ENCODE measurements at regions not wholly inside any gene's neighbourhood (a gene's known extent, or its start where the extent isn't known, plus 50 kb on each side); places are given as distances from the start of the nearest gene placed in this dataset.
A peak's percentile ranks its signal among the peaks of the same experiment; 100 is the strongest.

DNA sequence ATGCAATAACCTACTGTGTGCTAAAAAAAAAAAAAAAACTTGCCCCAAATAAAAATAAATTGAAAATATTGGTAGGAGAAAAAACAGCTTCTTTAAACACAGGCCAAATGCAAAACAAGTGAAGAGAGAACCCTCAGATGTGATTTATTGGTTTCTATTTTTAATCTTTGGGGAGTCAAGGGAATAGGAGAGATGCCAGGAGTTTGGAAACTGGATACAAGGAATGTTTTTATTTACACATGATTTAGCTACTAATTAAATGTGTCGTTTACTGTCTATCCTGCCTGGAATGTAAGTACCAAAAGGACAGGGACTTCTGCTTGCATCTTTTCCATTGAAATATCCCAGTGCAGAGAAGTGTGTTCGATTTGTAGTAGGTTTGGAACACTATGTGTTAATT is 810.7 kb downstream of the MAFB start:
- no peak for ATAC-seq (ENCODE audit: low read depth)
- H3K27me3 Mint-ChIP-seq, result no peaks in the 10 kb centered on the region
- no peaks in the 10 kb centered on the region for H3K36me3 Mint-ChIP-seq

DNA sequence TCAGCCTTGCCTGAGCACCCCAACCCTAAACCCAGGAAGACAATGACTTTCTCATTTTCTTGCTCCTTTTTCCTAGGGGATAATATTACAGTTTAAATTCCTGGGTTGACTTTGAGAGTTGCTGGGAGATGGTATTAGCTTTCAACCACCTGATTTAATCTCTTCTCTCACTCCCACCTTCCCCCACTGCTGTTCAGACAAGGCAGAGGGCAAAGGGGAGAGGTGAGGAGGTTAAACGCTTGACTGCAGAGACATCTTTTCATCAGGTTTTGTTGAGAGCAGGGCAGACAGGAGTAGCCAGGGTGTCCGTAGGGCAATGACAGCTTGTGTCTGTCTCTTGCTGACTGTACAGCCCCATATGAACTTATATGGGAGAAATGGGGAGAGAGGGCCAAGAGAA is 811.2 kb downstream of the MAFB start:
- no peak overlapping the region for H3K4me3 Mint-ChIP-seq
- DNase-seq (ENCODE audit: low spot score in 2 of 2), result no peak
- no peaks in the 10 kb centered on the region for H3K36me3 Mint-ChIP-seq
- H3K9me3 Mint-ChIP-seq, result no peaks in the 10 kb centered on the region
- H3K4me1 Mint-ChIP-seq, result peaks cover 9% of the 10 kb centered on the region
- no peak overlapping the region for H3K27ac Mint-ChIP-seq
- no peaks in the 10 kb centered on the region for H3K27me3 Mint-ChIP-seq
- no peak for ATAC-seq (ENCODE audit: low read depth)

More for the DNA sequence above, 810.7 kb downstream of the MAFB start:
- no peak overlapping the region for H3K4me3 Mint-ChIP-seq
- H3K27ac Mint-ChIP-seq, result no peak overlapping the region
- DNase-seq (ENCODE audit: low spot score in 2 of 2), result no peak
- no peaks in the 10 kb centered on the region for H3K9me3 Mint-ChIP-seq
- peaks cover 8% of the 10 kb centered on the region for H3K4me1 Mint-ChIP-seq

DNA sequence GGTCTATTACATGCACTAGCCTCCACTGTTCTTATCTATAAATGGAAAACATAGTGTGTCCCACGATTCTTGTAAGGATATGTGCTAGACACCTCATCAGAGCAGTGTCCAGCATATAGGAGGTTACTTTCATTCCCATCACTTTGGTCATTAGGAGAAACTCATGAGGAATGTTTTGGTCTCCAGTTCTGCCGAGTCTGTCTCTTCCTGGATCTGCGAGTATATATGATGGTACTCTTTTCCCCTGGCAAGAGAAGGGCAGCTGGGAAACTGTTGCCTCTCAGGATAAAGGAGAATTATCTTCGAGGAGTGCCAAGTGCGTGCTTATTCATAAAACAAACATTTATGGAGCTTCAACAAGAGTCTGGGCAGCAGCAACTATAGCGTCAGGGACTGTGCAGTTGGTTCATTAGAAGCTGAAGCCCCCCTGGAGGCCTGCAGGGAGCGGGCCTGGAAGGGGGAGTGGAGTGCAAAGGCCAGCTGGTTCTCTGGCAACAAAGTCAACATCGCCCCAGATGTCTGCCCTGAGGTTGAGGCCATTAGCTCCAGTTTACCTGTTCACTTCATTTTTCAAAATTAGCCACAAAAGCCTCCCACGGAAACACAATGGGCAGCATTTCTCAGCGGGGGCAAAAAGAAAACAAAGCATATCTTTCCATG is 811.9 kb downstream of the MAFB start:
- H3K27ac Mint-ChIP-seq, result no peak overlapping the region
- H3K36me3 Mint-ChIP-seq, result no peaks in the 10 kb centered on the region
- H3K9me3 Mint-ChIP-seq, result no peaks in the 10 kb centered on the region
- H3K27me3 Mint-ChIP-seq, result no peaks in the 10 kb centered on the region
- DNase-seq (ENCODE audit: low spot score in 2 of 2) (no peak), ATAC-seq (ENCODE audit: low read depth) (no peak)
- no peak overlapping the region for H3K4me3 Mint-ChIP-seq
- H3K4me1 Mint-ChIP-seq, result peaks cover 9% of the 10 kb centered on the region

DNA sequence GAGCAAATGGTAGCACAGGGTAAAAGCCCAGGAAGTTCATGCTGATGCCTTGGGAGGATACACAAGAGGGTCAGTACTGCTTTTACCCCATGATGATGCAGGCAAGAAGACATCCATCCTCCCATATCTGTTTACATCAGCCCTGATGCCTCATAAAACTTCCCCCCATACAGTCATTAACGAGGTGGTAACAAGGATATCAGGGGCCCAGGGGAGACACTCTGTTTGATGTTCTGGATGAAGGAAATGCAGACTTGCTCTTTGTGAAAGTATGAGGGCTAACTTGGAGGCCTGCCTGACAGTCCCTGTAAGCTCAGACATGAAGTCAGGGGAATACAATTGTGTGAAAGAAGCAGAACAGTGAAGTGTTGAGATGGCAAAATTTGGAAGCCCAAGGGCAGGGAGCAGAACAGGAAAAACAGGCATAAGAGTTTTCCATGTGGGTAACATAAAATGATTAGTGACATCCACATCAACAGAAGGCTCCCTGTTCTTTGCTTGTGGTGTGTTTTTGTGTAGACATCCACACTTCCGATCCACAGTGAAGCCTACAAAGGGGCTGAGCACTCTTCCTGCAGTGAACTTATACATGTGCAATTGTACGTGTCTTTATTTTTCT is 813.4 kb downstream of the MAFB start:
- DNase-seq (ENCODE audit: low spot score in 2 of 2) (no peak), ATAC-seq (ENCODE audit: low read depth) (no peak)
- Mint-ChIP-seq H3K27ac (no peak overlapping the region), H3K4me1 (peaks cover 9% of the 10 kb centered on the region), H3K9me3 (no peaks in the 10 kb centered on the region), H3K4me3 (no peak overlapping the region), H3K27me3 (no peaks in the 10 kb centered on the region), H3K36me3 (no peaks in the 10 kb centered on the region)

DNA sequence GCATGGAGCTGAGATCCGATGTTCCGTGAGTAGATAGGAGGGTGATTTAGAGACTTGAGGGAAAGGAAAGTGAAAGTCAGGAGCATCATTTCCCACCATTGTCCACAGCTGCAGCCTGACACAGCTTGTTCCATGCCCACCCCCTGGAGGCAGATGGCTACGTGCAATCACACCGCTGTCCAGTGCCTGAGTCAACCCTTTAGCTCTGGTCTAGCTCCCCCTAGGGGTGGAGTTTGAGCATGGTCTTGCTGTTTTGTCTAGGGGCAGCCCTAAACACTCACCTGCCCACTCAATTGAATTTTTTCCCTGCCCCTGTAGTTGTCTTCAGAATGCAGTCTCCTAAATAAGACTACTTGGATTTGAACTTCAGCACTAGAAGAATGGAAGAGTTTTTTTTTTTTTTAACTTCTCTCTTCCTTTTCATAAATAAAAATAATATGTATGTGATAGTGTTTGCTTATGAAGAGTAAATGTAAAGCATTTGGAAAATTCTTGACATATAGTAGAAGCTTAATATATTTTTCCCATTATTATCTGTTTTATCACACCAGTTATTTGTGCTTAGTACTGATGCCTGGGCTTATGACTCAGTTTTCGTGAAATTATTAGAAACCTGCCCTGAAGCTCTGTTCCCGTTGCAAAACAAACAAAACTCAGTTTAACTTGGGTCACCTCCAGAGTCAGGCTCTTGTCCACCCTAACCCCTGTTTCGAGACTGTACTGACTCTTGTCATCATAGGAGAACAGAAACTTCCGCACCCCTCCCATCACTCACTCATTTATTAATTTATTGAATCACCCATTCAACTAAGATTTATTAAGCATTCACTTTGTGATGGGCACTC is 814.8 kb downstream of the MAFB start:
- Mint-ChIP-seq H3K4me3 (peak overlapping the region; percentile 4), H3K27me3 (no peaks in the 10 kb centered on the region), H3K36me3 (no peaks in the 10 kb centered on the region), H3K27ac (no peak overlapping the region), H3K9me3 (no peaks in the 10 kb centered on the region), H3K4me1 (peaks cover 9% of the 10 kb centered on the region)
- peak; percentile 60 to 68 for DNase-seq (ENCODE audit: low spot score in 2 of 2)
- peak; percentile 92 for ATAC-seq (ENCODE audit: low read depth)

DNA sequence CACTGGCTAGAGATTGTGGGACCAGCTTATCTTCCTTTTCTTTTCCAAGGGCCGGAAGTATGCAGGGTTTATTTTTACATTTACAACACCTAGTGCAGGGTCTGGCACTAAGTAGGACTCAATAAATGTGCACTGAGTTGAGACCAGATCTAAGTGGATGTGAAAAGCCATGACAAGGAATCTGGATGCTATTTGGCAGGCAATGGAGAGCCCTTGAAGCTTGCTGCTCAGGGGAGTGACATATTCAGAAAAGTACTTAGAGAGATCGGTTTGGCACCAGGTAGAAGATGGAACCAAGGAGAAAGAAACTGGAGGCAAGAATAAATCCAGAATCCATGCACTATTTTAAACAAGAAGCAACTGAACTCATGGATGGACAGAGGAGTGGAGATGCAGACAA is 815.8 kb downstream of the MAFB start:
- no peaks in the 10 kb centered on the region for H3K9me3 Mint-ChIP-seq
- H3K4me3 Mint-ChIP-seq, result no peak overlapping the region
- ATAC-seq (ENCODE audit: low read depth) (no peak), DNase-seq (ENCODE audit: low spot score in 2 of 2) (no peak)
- no peaks in the 10 kb centered on the region for H3K27me3 Mint-ChIP-seq
- no peaks in the 10 kb centered on the region for H3K36me3 Mint-ChIP-seq
- peak overlapping the region; percentile 1 for H3K27ac Mint-ChIP-seq
- H3K4me1 Mint-ChIP-seq, result peaks cover 9% of the 10 kb centered on the region

DNA sequence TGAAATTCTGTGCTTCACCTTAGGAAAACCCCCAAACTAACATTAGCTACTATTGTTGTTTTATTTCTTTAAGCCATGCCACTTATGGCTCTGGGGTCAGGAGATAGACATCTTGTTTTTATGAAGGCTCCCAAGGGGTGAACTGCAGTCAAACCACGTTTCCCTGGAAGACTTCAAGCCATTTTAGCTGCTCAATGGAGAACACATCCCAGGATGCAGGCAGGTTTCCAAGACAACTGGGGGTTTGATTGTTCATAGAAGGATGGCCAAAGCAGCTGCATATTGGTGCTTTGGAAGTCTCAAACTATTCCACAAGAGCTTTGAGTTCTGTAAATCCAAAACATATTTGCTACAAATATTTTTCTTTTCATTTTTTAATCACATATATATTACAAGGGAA is 818.0 kb downstream of the MAFB start:
- H3K27ac Mint-ChIP-seq, result no peak overlapping the region
- no peak overlapping the region for H3K4me3 Mint-ChIP-seq
- no peak for DNase-seq (ENCODE audit: low spot score in 2 of 2)
- no peaks in the 10 kb centered on the region for H3K36me3 Mint-ChIP-seq
- H3K4me1 Mint-ChIP-seq, result peaks cover 9% of the 10 kb centered on the region
- no peak for ATAC-seq (ENCODE audit: low read depth)
- H3K27me3 Mint-ChIP-seq, result peaks cover 3% of the 10 kb centered on the region
- H3K9me3 Mint-ChIP-seq, result peaks cover 1% of the 10 kb centered on the region

DNA sequence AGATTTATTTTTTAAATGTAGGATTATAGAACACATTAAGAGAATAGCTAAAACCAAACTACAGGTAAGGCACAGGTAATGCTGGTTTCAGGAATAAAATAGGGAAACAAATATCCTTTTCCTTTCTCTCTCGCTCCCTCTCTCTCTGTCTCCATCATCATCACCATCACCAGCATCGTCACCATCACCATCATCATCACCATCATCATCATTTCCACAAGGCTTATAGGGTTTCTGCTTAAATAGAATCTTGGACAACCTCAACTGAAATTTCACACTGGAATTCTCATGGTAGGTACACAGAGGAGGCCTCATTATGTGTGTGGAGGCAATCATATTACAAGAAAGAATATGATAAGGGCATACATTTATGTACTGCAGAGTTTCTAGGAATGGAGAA is 823.6 kb downstream of the MAFB start:
- no peaks in the 10 kb centered on the region for H3K36me3 Mint-ChIP-seq
- H3K4me1 Mint-ChIP-seq, result peaks cover 4% of the 10 kb centered on the region
- peaks cover 3% of the 10 kb centered on the region for H3K27me3 Mint-ChIP-seq
- peaks cover 3% of the 10 kb centered on the region for H3K9me3 Mint-ChIP-seq
- H3K4me3 Mint-ChIP-seq, result no peak overlapping the region
- ATAC-seq (ENCODE audit: low read depth) (no peak), DNase-seq (ENCODE audit: low spot score in 2 of 2) (no peak)
- H3K27ac Mint-ChIP-seq, result no peak overlapping the region

DNA sequence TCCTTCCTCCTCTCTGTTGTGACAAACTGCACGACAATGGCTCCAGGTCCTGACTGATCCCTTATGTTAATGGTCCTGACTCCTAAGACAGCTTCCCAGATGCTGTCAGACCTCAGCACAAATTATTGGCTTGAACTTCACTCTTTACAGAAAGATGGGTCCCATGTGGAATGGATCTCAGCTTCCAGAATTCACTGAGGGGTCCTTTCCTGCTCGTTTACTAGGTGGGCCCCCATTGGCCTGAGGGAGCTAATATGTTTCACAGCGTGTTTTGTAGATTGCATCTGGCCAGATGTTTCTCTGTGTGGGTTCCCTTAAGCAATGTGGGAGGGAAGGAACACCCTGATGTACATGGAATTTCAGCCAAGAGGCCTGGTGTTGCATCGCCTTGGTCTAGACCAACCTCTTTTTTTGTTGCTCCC is 826.6 kb downstream of the MAFB start:
- DNase-seq (ENCODE audit: low spot score in 2 of 2) (no peak), ATAC-seq (ENCODE audit: low read depth) (no peak)
- peaks cover 3% of the 10 kb centered on the region for H3K9me3 Mint-ChIP-seq
- peaks cover 6% of the 10 kb centered on the region for H3K27me3 Mint-ChIP-seq
- H3K36me3 Mint-ChIP-seq, result peaks cover 2% of the 10 kb centered on the region
- H3K27ac Mint-ChIP-seq, result no peak overlapping the region
- H3K4me3 Mint-ChIP-seq, result no peak overlapping the region
- peaks cover 4% of the 10 kb centered on the region for H3K4me1 Mint-ChIP-seq

DNA sequence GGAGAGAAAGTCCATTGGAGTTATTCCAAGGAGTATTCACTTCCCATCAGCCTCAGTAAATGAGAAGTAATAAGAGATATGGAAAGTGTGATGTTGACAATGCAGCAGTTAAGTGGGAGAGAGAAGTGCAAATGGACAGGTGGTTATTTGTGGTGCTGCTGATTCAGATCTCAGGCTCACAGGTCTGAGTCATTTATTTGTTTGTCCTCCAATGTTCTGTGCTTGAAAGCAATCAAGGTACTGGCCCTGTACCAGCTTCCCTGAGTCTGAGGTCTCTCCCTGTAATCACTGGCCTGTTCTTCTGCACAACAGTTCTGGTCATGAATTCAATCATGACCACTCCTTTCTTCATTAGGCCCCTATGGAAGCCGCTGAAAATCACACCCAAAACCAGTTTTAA is 827.7 kb downstream of the MAFB start:
- Mint-ChIP-seq H3K36me3 (peaks cover 2% of the 10 kb centered on the region), H3K4me3 (no peak overlapping the region), H3K27me3 (peaks cover 5% of the 10 kb centered on the region), H3K9me3 (peaks cover 2% of the 10 kb centered on the region), H3K4me1 (peaks cover 4% of the 10 kb centered on the region), H3K27ac (no peak overlapping the region)
- ATAC-seq (ENCODE audit: low read depth), result no peak
- DNase-seq (ENCODE audit: low spot score in 2 of 2), result no peak

DNA sequence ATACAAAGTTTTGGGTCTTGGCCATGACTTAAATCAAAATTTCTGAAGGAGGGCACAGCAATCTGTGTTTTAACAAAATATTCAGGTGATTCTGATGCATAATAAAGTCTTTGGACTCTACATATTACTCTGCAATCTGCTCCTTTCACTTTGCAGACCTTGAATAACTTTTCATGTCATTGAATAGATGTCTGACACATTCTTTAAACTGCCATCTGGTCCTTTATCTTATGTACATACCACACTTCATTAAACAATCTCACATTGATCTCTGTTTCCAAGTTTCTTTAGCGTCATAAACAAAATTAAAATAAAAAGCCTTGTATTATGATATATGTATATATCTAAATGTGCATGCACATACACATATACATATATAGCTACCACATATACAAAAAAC is 831.2 kb downstream of the MAFB start:
- H3K27me3 Mint-ChIP-seq, result peaks cover 5% of the 10 kb centered on the region
- no peak overlapping the region for H3K4me3 Mint-ChIP-seq
- H3K4me1 Mint-ChIP-seq, result peaks cover 8% of the 10 kb centered on the region
- ATAC-seq (ENCODE audit: low read depth), result no peak
- no peak for DNase-seq (ENCODE audit: low spot score in 2 of 2)
- H3K9me3 Mint-ChIP-seq, result no peaks in the 10 kb centered on the region
- H3K36me3 Mint-ChIP-seq, result peaks cover 2% of the 10 kb centered on the region
- H3K27ac Mint-ChIP-seq, result no peak overlapping the region

DNA sequence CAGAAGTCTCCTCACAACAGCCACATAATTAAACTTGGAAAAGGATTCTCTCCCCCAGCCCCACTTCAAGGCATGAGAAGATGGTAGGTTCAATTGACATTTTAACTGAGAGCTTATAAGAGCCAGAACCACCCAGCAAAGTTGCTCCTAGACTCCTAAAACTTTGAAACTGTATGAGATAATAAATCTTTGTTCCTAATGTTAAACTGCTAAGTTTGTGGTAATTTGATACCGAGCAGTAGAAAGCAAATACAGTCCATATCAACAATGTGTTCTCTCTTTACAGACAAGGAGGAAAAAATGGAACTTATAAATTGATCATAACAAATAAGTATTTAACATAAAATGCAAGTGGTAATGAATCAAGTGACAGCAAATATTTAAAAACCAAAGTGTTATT is 831.8 kb downstream of the MAFB start:
- Mint-ChIP-seq H3K4me1 (peaks cover 8% of the 10 kb centered on the region), H3K27me3 (peaks cover 5% of the 10 kb centered on the region), H3K36me3 (peaks cover 2% of the 10 kb centered on the region), H3K9me3 (no peaks in the 10 kb centered on the region), H3K4me3 (no peak overlapping the region), H3K27ac (no peak overlapping the region)
- no peak for DNase-seq (ENCODE audit: low spot score in 2 of 2)
- ATAC-seq (ENCODE audit: low read depth), result no peak

DNA sequence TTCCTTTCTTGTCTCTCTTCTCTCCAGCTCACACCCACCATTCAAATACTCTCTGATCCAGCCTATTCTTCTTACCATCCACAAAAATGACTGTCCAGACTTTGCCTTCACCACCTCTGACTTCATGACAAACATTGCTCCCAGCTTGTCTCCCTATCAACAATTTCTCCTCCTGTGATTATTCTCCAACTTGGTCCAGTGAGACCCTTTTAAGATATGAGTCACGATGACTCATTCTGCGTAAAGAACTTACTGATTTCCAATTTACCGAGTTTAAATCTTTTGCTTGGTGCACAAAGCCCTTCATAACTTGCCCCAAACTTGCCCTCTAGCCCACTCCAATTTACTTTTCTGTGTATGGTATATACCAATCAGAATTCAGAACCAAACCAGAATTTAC is 833.2 kb downstream of the MAFB start:
- H3K27me3 Mint-ChIP-seq, result peaks cover 5% of the 10 kb centered on the region

DNA sequence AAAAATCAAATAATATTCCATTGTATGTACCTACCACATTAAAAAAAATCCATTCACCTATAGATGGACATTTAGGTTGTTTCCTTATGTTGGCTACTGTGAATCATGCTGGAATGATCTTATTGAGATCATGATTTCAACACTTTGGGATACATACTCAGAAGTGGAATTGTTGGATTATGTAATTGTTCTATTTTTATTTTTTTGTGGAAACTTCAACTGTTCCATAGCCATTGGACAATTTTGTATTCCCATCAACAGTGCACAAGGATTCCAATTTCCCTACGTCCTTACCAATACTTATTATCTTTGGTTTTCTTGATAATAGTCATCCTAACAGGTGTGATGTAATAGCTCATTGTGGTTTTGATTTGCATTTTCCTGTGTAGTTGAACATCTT is 834.0 kb downstream of the MAFB start:
- peaks cover 5% of the 10 kb centered on the region for H3K27me3 Mint-ChIP-seq
- no peaks in the 10 kb centered on the region for H3K9me3 Mint-ChIP-seq
- H3K4me1 Mint-ChIP-seq, result peaks cover 16% of the 10 kb centered on the region
- no peak overlapping the region for H3K4me3 Mint-ChIP-seq
- ATAC-seq (ENCODE audit: low read depth), result no peak
- DNase-seq (ENCODE audit: low spot score in 2 of 2), result no peak
- no peak overlapping the region for H3K27ac Mint-ChIP-seq
- peaks cover 2% of the 10 kb centered on the region for H3K36me3 Mint-ChIP-seq

More for the DNA sequence above, 833.2 kb downstream of the MAFB start:
- DNase-seq (ENCODE audit: low spot score in 2 of 2), result no peak
- Mint-ChIP-seq H3K4me1 (peaks cover 12% of the 10 kb centered on the region), H3K4me3 (no peak overlapping the region), H3K27ac (no peak overlapping the region), H3K9me3 (no peaks in the 10 kb centered on the region), H3K36me3 (peaks cover 2% of the 10 kb centered on the region)
- ATAC-seq (ENCODE audit: low read depth), result no peak

Data from memory B cell (primary cell).